ENCODE measurements at regions not wholly inside any gene's neighbourhood (a gene's known extent, or its start where the extent isn't known, plus 50 kb on each side); places are given as distances from the start of the nearest gene placed in this dataset.

DNA sequence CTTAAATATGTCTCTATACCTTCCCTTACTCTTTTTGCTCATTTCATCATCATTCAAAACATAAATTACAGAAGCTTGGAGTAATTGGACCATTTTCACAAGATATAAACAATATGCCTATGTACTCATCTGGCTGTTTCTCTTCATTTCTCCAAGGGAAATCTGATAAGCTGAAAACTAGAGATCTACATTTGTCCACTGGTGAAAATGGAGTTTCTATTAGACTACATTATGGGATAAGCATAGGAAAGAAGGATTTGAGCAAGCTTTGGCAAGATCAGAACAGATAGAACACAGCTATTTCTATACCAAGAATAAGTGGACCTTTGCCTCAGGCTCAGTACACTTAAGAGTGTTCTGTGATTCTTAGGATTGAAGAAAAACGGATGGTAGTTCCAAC is 404.4 kb downstream of the GASK1B start:
- Histone ChIP-seq H3K4me1 (no peaks in the 10 kb centered on the region), H3K36me3 (no peaks in the 10 kb centered on the region), H3K27me3 (no peaks in the 10 kb centered on the region), H3K27ac (no peak overlapping the region), H3K9me3 (no peaks in the 10 kb centered on the region), H3K4me3 (no peak overlapping the region)
- intact Hi-C loops (cut with DNase I; ENCODE audit: low total_unique reads) = no loop called here
- TF ChIP-seq POLR2AphosphoS5 (IDR thresholded peaks at IDR 0.05) = no peak
- TF ChIP-seq, protein P1, sequence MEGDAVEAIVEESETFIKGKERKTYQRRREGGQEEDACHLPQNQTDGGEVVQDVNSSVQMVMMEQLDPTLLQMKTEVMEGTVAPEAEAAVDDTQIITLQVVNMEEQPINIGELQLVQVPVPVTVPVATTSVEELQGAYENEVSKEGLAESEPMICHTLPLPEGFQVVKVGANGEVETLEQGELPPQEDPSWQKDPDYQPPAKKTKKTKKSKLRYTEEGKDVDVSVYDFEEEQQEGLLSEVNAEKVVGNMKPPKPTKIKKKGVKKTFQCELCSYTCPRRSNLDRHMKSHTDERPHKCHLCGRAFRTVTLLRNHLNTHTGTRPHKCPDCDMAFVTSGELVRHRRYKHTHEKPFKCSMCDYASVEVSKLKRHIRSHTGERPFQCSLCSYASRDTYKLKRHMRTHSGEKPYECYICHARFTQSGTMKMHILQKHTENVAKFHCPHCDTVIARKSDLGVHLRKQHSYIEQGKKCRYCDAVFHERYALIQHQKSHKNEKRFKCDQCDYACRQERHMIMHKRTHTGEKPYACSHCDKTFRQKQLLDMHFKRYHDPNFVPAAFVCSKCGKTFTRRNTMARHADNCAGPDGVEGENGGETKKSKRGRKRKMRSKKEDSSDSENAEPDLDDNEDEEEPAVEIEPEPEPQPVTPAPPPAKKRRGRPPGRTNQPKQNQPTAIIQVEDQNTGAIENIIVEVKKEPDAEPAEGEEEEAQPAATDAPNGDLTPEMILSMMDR (IDR thresholded peaks at IDR 0.05) = no peak
- TF ChIP-seq POLR2A (IDR thresholded peaks at IDR 0.05) = no peak
- DNase-seq (ENCODE audit: low spot score in 2 of 2) = no peak

DNA sequence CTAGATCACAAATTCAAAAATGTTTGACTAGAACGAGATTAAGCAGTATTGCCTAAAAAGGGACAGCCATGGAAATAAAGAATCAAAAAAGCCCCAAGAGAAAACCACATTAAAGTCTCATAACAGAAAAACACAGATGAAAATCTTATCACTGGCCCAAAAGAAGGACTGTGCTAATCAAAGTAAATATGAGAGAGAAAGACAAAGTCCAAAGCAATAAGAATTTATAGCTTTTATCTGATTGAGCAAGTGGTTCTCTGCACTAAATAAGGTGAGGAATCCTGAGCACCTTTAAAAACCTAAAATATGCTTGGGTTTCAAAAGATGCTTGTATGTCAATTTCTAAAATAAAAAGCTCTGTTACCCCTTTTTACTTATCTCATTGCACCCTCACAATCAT is 409.3 kb downstream of the GASK1B start:
- TF ChIP-seq POLR2A (IDR thresholded peaks at IDR 0.05) (no peak), POLR2AphosphoS5 (IDR thresholded peaks at IDR 0.05) (no peak)
- TF ChIP-seq, protein P1 (IDR thresholded peaks at IDR 0.05) = no peak
- Histone ChIP-seq H3K4me3 (no peak overlapping the region), H3K27me3 (no peaks in the 10 kb centered on the region), H3K36me3 (no peaks in the 10 kb centered on the region), H3K4me1 (no peaks in the 10 kb centered on the region), H3K27ac (no peak overlapping the region), H3K9me3 (peaks cover 0 to 9% of the 10 kb centered on the region in 2 donors)
- intact Hi-C loops (cut with DNase I; ENCODE audit: low total_unique reads) = no loop called here
- DNase-seq (ENCODE audit: low spot score in 2 of 2) = no peak

DNA sequence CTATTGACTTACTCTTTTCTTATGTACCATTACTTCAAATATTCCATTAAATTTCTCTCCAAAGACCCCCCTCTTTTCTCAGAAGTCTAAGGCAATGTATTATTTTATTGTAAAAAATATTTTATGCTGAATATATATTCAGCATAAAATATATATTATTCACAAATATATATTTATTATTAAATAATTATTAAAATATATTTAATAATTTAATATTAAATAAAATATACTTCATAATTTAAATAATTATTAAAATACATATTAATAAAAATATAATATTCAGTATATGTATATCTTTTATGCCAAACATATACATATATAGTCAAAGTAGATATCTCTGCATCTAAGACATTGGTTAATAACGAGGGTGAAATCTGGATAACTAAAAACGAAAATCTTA is 418.4 kb downstream of the GASK1B start:
- DNase-seq (ENCODE audit: low spot score in 2 of 2) = no peak
- Histone ChIP-seq H3K4me1 (no peaks in the 10 kb centered on the region), H3K27ac (no peak overlapping the region), H3K27me3 (no peaks in the 10 kb centered on the region), H3K4me3 (no peak overlapping the region), H3K9me3 (peaks cover 0 to 11% of the 10 kb centered on the region in 2 donors), H3K36me3 (no peaks in the 10 kb centered on the region)
- TF ChIP-seq, protein P1 (IDR thresholded peaks at IDR 0.05) = no peak
- TF ChIP-seq POLR2AphosphoS5 (IDR thresholded peaks at IDR 0.05) (no peak), POLR2A (IDR thresholded peaks at IDR 0.05) (no peak)
- intact Hi-C loops (cut with DNase I; ENCODE audit: low total_unique reads) = no loop called here

DNA sequence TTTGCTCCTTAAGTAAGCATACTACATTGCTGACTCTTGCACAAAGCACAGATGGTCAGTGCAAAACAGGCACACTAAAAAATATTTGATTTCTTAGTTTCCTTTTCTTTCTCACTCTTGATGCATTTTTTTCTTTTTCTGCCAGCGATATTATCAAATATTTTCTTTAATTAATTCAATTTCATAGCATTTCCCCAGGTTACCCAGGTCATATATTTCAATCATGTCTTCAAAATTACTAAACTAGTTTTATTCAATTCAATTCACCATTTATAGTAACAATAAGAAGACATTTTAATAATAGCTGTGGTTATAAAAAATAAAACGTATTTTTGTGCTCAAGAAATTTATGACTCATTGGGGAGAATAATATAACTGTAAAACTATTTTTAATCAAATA is 421.2 kb downstream of the GASK1B start:
- Histone ChIP-seq H3K36me3 (no peaks in the 10 kb centered on the region), H3K4me1 (no peaks in the 10 kb centered on the region), H3K9me3 (peaks cover 0 to 11% of the 10 kb centered on the region in 2 donors), H3K4me3 (no peak overlapping the region), H3K27me3 (no peaks in the 10 kb centered on the region), H3K27ac (no peak overlapping the region)
- no peak for DNase-seq (ENCODE audit: low spot score in 2 of 2)
- TF ChIP-seq POLR2AphosphoS5 (IDR thresholded peaks at IDR 0.05) = no peak
- TF ChIP-seq, protein P1 (IDR thresholded peaks at IDR 0.05) = no peak
- intact Hi-C loops (cut with DNase I; ENCODE audit: low total_unique reads) = no loop called here

DNA sequence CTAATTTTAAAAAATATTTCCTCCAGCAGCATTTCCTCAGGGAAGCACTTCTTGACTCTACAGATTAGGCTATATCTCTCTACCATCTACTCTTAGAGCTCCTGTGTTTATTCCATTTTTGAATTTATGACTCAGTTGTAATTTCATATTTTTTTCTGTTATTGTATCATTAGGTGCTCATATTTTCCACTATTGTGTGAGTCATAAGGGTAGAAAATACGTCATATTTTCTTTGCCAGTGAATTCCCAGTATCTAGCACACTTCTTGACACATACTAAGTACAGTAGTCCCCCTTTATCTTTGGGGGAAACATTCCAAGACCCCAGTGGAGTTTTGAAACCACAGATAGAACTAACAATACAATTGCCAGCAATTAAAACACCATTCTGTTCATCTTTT is 431.2 kb downstream of the GASK1B start:
- Histone ChIP-seq H3K27me3 (no peaks in the 10 kb centered on the region), H3K9me3 (no peaks in the 10 kb centered on the region), H3K27ac (no peak overlapping the region), H3K36me3 (no peaks in the 10 kb centered on the region), H3K4me3 (no peak overlapping the region), H3K4me1 (no peaks in the 10 kb centered on the region)
- no peak for DNase-seq (ENCODE audit: low spot score in 2 of 2)
- TF ChIP-seq, protein P1 (IDR thresholded peaks at IDR 0.05) = no peak
- TF ChIP-seq POLR2A (IDR thresholded peaks at IDR 0.05) (no peak), POLR2AphosphoS5 (IDR thresholded peaks at IDR 0.05) (no peak)
- intact Hi-C loops (cut with DNase I; ENCODE audit: low total_unique reads) = no loop called here
